ENCODE measurements at regions not wholly inside any gene's neighbourhood (a gene's known extent, or its start where the extent isn't known, plus 50 kb on each side); places are given as distances from the start of the nearest gene placed in this dataset.

- no peak for TF ChIP-seq CHD7 (IDR thresholded peaks at IDR 0.05; ENCODE audit: insufficient replicate concordance, low read length)
- no peak for TF ChIP-seq GABPA (IDR thresholded peaks at IDR 0.05; ENCODE audit: borderline replicate concordance, insufficient read depth, low read length)
- TF ChIP-seq JUN (IDR thresholded peaks at IDR 0.05; ENCODE audit: low read depth, low read length), result no peak
- no peak for TF ChIP-seq HDAC6 (IDR thresholded peaks at IDR 0.05; ENCODE audit: low read depth, low read length)
- TF ChIP-seq KDM5A (IDR thresholded peaks at IDR 0.05; ENCODE audit: low read length), result no peak
- no peak for TF ChIP-seq KDM4A (IDR thresholded peaks at IDR 0.05; ENCODE audit: low read depth, low read length, severe bottlenecking)
- no peak for TF ChIP-seq TCF12 (IDR thresholded peaks at IDR 0.05; ENCODE audit: low read depth, low read length)
- TF ChIP-seq ASH2L (IDR thresholded peaks at IDR 0.05; ENCODE audit: low read length), result no peak
- TF ChIP-seq MAX (IDR thresholded peaks at IDR 0.05), result no peak
- TF ChIP-seq SP4 (IDR thresholded peaks at IDR 0.05; ENCODE audit: low read length), result no peak
- no peak for TF ChIP-seq TAF7 (optimal IDR thresholded peaks at IDR 0.05; ENCODE audit: borderline replicate concordance, low read depth, low read length)
- TF ChIP-seq EP300 (IDR thresholded peaks at IDR 0.05; ENCODE audit: borderline replicate concordance in 1 of 2, low read depth in 2 of 2, low read length in 2 of 2), result no peak
- no peak for TF ChIP-seq CBX5 (IDR thresholded peaks at IDR 0.05; ENCODE audit: low read depth, low read length)
These were observed 470.7 kb downstream of the TFEC start (continued) for GRCh38 chr7:115559877-115560276.
